Adrenal gland (tissue), 9 donors: ENCODE measurements at regions not wholly inside any gene's neighbourhood (a gene's known extent, or its start where the extent isn't known, plus 50 kb on each side); places are given as distances from the start of the nearest gene placed in this dataset.

ENCODE experiments used
- DNase-seq, 7 donors: peaks; one replicate each; pipeline ENCODE4 v3.0.0-alpha.2; 2019 to 2020
- H3K27ac ChIP-seq, 5 donors: fragments of 200-600 bp; sonication (generic) in 4 of 5; 1 replicate in 3 of 5; 2 replicates in 2 of 5; pipeline versions ENCODE4 v1.5.1 to v1.8.0; 2016 to 2020; ENCODE audit warnings: mild to moderate bottlenecking in 1 of 5
- H3K27me3 ChIP-seq: fragments of 200-600 bp; 2 replicates; pipeline ENCODE4 v1.8.0; 2021
- H3K36me3 ChIP-seq, 2 donors: fragments of 200-600 bp; replicated peaks in 1 of 2; 1 replicate in 1 of 2; 2 replicates in 1 of 2; pipeline versions ENCODE4 v1.5.1 to v1.8.0; 2018 to 2022
- H3K4me1 ChIP-seq, 2 donors: fragments of 200-600 bp; replicated peaks in 1 of 2; 1 replicate in 1 of 2; 2 replicates in 1 of 2; pipeline versions ENCODE4 v1.5.1 to v1.8.0; 2018 to 2021
- H3K4me3 ChIP-seq, 4 donors: fragments of 200-600 bp; sonication (generic) in 3 of 4; one replicate each; pipeline ENCODE4 v1.5.1; 2016 to 2018
- H3K9me3 ChIP-seq, 3 donors: fragments of 200-600 bp; sonication (generic) in 1 of 3; replicated peaks in 1 of 3; 1 replicate in 2 of 3; 2 replicates in 1 of 3; pipeline versions ENCODE4 v1.5.1 to v1.8.0; 2016 to 2021
- POLR2A ChIP-seq, 2 donors: fragments of 450-650 bp; IDR thresholded peaks; one replicate each; pipeline ENCODE4 v1.6.1; 2017; ENCODE audit warnings: antibody characterized with exemption in 2 of 2, mild to moderate bottlenecking in 2 of 2, moderate library complexity in 1 of 2
- WGBS, 4 donors: extraction: QIAGEN DNeasy Blood & Tissue Kit in 2 of 4; methylation state at CpG; one replicate each; pipeline versions ENCODE4 v1.1.5 to v1.1.7; 2013 to 2017; 5-methylcytosine and 5-hydroxymethylcytosine counted together
- intact Hi-C, 2 donors: fragments of 100-400 bp; cut with DNase I; formaldehyde crosslinking; loops; one replicate each; pipeline versions ENCODE4 v1.14.1 to v1.15.0; 2022 to 2023
- TF ChIP-seq, protein P1 (sequence below), 6 experiments: fragments of 450-650 bp in 4 of 6; fragments of 200-600 bp in 2 of 6; sonication (generic) in 1 of 6; IDR thresholded peaks; 1 replicate in 5 of 6; 2 replicates in 1 of 6; pipeline versions ENCODE4 v1.5.1 to v1.8.0; 2016 to 2021; ENCODE audit warnings: antibody characterized with exemption in 6 of 6, mild to moderate bottlenecking in 2 of 6, moderate library complexity in 1 of 6
- donor health status: healthy with polysubstance abuse.
- donor health status: Bipolar disorder and iron deficiency.
- donor health status: DM: yes; HTN: yes; CAD: no.
- donor health status: DM: no; HTN: no; CAD: no.
- donor health status: DM: no; HTN: no; CAD: no.

DNA sequence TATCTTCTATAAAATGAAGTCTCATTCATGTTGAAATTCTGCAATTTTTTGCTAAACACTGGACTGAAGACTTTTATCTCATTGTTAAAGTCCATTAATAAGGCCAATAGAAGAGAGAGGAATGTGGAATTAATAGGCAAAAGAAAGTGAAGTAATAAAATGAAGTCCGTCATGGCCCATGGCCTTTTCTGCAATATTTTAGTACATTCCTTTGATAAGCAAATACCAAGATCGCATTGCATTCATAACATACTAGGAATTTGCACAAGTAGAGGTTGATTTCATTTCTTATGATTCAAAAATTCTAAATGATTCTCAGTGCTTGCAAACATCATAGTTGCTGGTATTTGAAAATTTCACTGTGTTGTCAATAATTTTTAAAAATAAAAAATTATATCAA lies 664.0 kb downstream of the NR2F1-AS1 start:
- no peaks in the 10 kb centered on the region for H3K36me3 ChIP-seq
- H3K9me3 ChIP-seq = no peaks in the 10 kb centered on the region
- whole genome bisulfite sequencing, 4 donors = 69 to 83% (median 75%) methylated on average over 2 of the region's 2 CpGs
- no peak overlapping the region for H3K4me3 ChIP-seq
- intact Hi-C loops = no loop called here
- peaks cover 0 to 7% of the 10 kb centered on the region in 2 donors for H3K4me1 ChIP-seq
- DNase-seq = no peak
- no peaks in the 10 kb centered on the region for H3K27me3 ChIP-seq
- no peak for TF ChIP-seq POLR2A (IDR thresholded peaks at IDR 0.05)
- H3K27ac ChIP-seq = no peak overlapping the region

DNA sequence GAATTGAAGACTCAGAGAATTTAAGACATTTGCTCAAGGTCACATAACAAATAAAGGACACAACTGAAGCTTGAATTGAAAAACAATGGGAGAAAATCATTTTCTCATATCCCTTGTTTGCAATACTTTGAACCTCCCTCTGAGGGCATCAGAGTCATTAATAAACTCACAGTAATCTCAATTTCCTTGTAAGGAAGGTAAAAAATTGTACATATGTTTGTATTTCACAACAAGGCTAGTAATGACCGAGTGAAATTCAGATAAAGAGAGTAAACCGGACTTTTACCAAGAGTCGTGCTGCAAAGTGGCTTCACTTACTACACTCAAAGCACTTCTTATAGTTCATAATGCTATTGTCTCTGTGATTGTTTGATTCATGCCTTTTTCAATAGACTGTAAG lies 665.0 kb downstream of the NR2F1-AS1 start:
- TF ChIP-seq, protein P1, sequence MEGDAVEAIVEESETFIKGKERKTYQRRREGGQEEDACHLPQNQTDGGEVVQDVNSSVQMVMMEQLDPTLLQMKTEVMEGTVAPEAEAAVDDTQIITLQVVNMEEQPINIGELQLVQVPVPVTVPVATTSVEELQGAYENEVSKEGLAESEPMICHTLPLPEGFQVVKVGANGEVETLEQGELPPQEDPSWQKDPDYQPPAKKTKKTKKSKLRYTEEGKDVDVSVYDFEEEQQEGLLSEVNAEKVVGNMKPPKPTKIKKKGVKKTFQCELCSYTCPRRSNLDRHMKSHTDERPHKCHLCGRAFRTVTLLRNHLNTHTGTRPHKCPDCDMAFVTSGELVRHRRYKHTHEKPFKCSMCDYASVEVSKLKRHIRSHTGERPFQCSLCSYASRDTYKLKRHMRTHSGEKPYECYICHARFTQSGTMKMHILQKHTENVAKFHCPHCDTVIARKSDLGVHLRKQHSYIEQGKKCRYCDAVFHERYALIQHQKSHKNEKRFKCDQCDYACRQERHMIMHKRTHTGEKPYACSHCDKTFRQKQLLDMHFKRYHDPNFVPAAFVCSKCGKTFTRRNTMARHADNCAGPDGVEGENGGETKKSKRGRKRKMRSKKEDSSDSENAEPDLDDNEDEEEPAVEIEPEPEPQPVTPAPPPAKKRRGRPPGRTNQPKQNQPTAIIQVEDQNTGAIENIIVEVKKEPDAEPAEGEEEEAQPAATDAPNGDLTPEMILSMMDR (IDR thresholded peaks at IDR 0.05) = peak in 2 of 6 experiments; percentile 15 to 23
- TF ChIP-seq POLR2A (IDR thresholded peaks at IDR 0.05) = no peak
- H3K36me3 ChIP-seq = no peaks in the 10 kb centered on the region
- no peak overlapping the region for H3K27ac ChIP-seq
- H3K4me3 ChIP-seq = no peak overlapping the region
- H3K27me3 ChIP-seq = no peaks in the 10 kb centered on the region
- 29 to 41% (median 33%) methylated on average over 3 of the region's 3 CpGs for WGBS, 4 donors
- H3K9me3 ChIP-seq = no peaks in the 10 kb centered on the region
- no peak for DNase-seq
- peaks cover 0 to 7% of the 10 kb centered on the region in 2 donors for H3K4me1 ChIP-seq
- intact Hi-C loops = no loop called here

DNA sequence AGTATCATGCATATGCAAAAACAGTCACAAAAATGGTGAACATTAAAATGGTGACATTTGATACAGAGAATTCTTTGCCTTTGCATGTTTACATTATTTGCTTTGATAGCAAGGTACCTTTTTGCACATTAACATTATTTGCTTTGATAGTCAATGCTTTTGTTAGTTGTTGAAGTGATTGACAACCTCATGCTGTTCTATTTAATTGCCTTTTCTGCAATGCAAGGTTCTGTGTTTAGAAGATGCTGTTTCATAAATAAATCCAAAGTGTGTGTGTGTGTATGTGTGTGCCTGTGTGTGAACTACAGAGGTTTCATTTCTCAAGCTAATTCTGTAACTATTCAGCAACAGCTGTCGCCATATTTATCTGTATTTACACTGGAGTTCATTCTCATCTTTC lies 668.7 kb downstream of the NR2F1-AS1 start:
- Histone ChIP-seq H3K4me1 (peaks cover 0 to 18% of the 10 kb centered on the region in 2 donors), H3K9me3 (no peaks in the 10 kb centered on the region), H3K36me3 (no peaks in the 10 kb centered on the region), H3K27ac (no peak overlapping the region), H3K27me3 (no peaks in the 10 kb centered on the region), H3K4me3 (no peak overlapping the region)
- 76 to 86% (median 83%) methylated on average over 1 of the region's 1 CpG for WGBS, 4 donors
- TF ChIP-seq, protein P1 (IDR thresholded peaks at IDR 0.05) = no peak
- TF ChIP-seq POLR2A (IDR thresholded peaks at IDR 0.05) = no peak
- no peak for DNase-seq
- intact Hi-C loops = no loop called here

DNA sequence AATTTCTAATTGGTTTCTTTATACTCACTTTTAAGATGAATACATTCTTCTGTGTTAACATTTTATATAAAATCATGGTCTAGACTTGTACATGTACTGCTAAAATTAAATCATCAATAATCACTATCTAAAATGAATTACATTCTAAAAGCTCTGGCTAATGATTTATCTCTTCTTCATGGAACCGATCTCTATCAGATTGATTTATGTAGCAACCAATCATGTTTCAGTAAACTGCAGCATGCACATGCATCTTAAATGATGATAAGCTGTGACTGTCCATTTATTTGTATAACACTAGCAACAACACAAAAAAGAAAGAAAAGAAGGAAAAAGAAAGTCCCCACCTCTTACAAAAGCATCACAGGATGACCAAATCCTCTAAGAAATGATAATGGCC lies 669.2 kb downstream of the NR2F1-AS1 start:
- intact Hi-C loops = no loop called here
- peaks cover 0 to 19% of the 10 kb centered on the region in 2 donors for H3K4me1 ChIP-seq
- H3K4me3 ChIP-seq = no peak overlapping the region
- no peaks in the 10 kb centered on the region for H3K36me3 ChIP-seq
- H3K27me3 ChIP-seq = no peaks in the 10 kb centered on the region
- TF ChIP-seq, protein P1 (IDR thresholded peaks at IDR 0.05) = no peak
- DNase-seq = no peak
- no peak overlapping the region for H3K27ac ChIP-seq
- WGBS, 4 donors = 59 to 70% (median 60%) methylated on average over 1 of the region's 1 CpG
- no peaks in the 10 kb centered on the region for H3K9me3 ChIP-seq

DNA sequence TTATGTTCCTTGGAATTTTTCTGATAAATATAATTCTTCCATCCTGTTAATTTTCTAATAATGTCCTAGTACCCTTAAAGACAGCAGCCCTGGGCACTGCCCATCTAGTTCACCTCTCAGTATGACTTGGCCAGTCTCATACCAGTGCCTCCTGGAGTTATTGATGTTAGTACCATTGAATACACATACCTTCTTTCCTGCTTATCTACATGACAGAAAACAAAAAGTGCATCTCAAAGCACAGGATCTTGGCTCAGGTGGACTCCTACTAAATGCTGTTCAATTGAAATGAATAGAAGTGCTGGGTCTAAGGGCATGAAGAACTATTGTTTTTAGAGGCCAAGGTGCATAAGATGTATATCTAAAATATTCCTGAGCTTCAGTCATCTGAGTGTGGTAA lies 669.7 kb downstream of the NR2F1-AS1 start:
- intact Hi-C loops = no loop called here

More for the DNA sequence above, 669.7 kb downstream of the NR2F1-AS1 start:
- Histone ChIP-seq H3K9me3 (no peaks in the 10 kb centered on the region), H3K36me3 (no peaks in the 10 kb centered on the region), H3K4me1 (peaks cover 0 to 19% of the 10 kb centered on the region in 2 donors), H3K27me3 (no peaks in the 10 kb centered on the region), H3K27ac (no peak overlapping the region), H3K4me3 (no peak overlapping the region)
- no peak for DNase-seq
- TF ChIP-seq, protein P1 (IDR thresholded peaks at IDR 0.05) = no peak
- no peak for TF ChIP-seq POLR2A (IDR thresholded peaks at IDR 0.05)
